ENCODE measurements at regions not wholly inside any gene's neighbourhood (a gene's known extent, or its start where the extent isn't known, plus 50 kb on each side); places are given as distances from the start of the nearest gene placed in this dataset.
A peak's percentile ranks its signal among the peaks of the same experiment; 100 is the strongest.

- Histone ChIP-seq H3K9ac (ENCODE audit: insufficient read depth, low read length) (no peak overlapping the region), H3K9me3 (ENCODE audit: control insufficient read depth, insufficient read depth, low read depth, low read length) (no peaks in the 10 kb centered on the region), H3K4me1 (ENCODE audit: control insufficient read depth, extremely low read depth, insufficient read depth, low read length) (no peaks in the 10 kb centered on the region), H3K27ac (ENCODE audit: insufficient read depth, low read length) (no peak overlapping the region), H3K4me2 (ENCODE audit: extremely low read depth, insufficient read depth, low read length) (no peak overlapping the region), H4K20me1 (ENCODE audit: control insufficient read depth, extremely low read depth, insufficient read depth, low read length) (no peaks in the 10 kb centered on the region), H3K36me3 (ENCODE audit: control insufficient read depth, insufficient read depth, low read length) (no peaks in the 10 kb centered on the region), H2AFZ (ENCODE audit: low read length) (no peak overlapping the region), H3K79me2 (ENCODE audit: control insufficient read depth, insufficient read depth, low read length) (no peaks in the 10 kb centered on the region), H3K4me3 (replicated peaks in 1 of 4; ENCODE audit: control extremely low read depth in 1 of 4, insufficient read depth in 1 of 4, low read depth in 3 of 4, low read length in 4 of 4) (no peak overlapping the region), H3K27me3 (ENCODE audit: control insufficient read depth, insufficient read depth, low read length) (no peaks in the 10 kb centered on the region)
- TF ChIP-seq EZH2 (IDR thresholded peaks at IDR 0.05; ENCODE audit: low read length, missing control alignments) (no peak), CTCF (conservative IDR thresholded peaks at IDR 0.05 in 1 of 2, IDR thresholded peaks at IDR 0.05 in 1 of 2; ENCODE audit: low read depth in 1 of 2, low read length in 2 of 2) (no peak)
- peak in 1 of 2 donors; percentile 4 for DNase-seq (ENCODE audit: low read depth in 2 of 2)
Observed at GRCh38 chr3:96182756-96183155, 631.6 kb upstream of the EPHA6 start.

- Histone ChIP-seq H3K36me3 (ENCODE audit: control insufficient read depth, insufficient read depth, low read length) (no peaks in the 10 kb centered on the region), H3K4me3 (replicated peaks in 1 of 4; ENCODE audit: control extremely low read depth in 1 of 4, insufficient read depth in 1 of 4, low read depth in 3 of 4, low read length in 4 of 4) (no peak overlapping the region), H3K79me2 (ENCODE audit: control insufficient read depth, insufficient read depth, low read length) (no peaks in the 10 kb centered on the region), H4K20me1 (ENCODE audit: control insufficient read depth, extremely low read depth, insufficient read depth, low read length) (no peaks in the 10 kb centered on the region), H3K27me3 (ENCODE audit: control insufficient read depth, insufficient read depth, low read length) (no peaks in the 10 kb centered on the region), H2AFZ (ENCODE audit: low read length) (no peak overlapping the region), H3K9ac (ENCODE audit: insufficient read depth, low read length) (no peak overlapping the region), H3K9me3 (ENCODE audit: control insufficient read depth, insufficient read depth, low read depth, low read length) (no peaks in the 10 kb centered on the region), H3K27ac (ENCODE audit: insufficient read depth, low read length) (no peak overlapping the region), H3K4me1 (ENCODE audit: control insufficient read depth, extremely low read depth, insufficient read depth, low read length) (no peaks in the 10 kb centered on the region), H3K4me2 (ENCODE audit: extremely low read depth, insufficient read depth, low read length) (no peak overlapping the region)
- TF ChIP-seq EZH2 (IDR thresholded peaks at IDR 0.05; ENCODE audit: low read length, missing control alignments) (no peak), CTCF (conservative IDR thresholded peaks at IDR 0.05 in 1 of 2, IDR thresholded peaks at IDR 0.05 in 1 of 2; ENCODE audit: low read depth in 1 of 2, low read length in 2 of 2) (no peak)
- no peak for DNase-seq (ENCODE audit: low read depth in 2 of 2)
Observed at GRCh38 chr3:96183871-96184270, 630.5 kb upstream of the EPHA6 start.

GRCh38 chr3:96190024-96190616 is 624.3 kb upstream of the EPHA6 start:
- H3K4me2 ChIP-seq (ENCODE audit: extremely low read depth, insufficient read depth, low read length): no peak overlapping the region
- H3K9me3 ChIP-seq (ENCODE audit: control insufficient read depth, insufficient read depth, low read depth, low read length): no peaks in the 10 kb centered on the region
- TF ChIP-seq EZH2 (IDR thresholded peaks at IDR 0.05; ENCODE audit: low read length, missing control alignments): no peak
- no peak for TF ChIP-seq CTCF (conservative IDR thresholded peaks at IDR 0.05 in 1 of 2, IDR thresholded peaks at IDR 0.05 in 1 of 2; ENCODE audit: low read depth in 1 of 2, low read length in 2 of 2)
- H3K27ac ChIP-seq (ENCODE audit: insufficient read depth, low read length): no peak overlapping the region
- no peaks in the 10 kb centered on the region for H4K20me1 ChIP-seq (ENCODE audit: control insufficient read depth, extremely low read depth, insufficient read depth, low read length)
- no peaks in the 10 kb centered on the region for H3K4me1 ChIP-seq (ENCODE audit: control insufficient read depth, extremely low read depth, insufficient read depth, low read length)
- no peaks in the 10 kb centered on the region for H3K36me3 ChIP-seq (ENCODE audit: control insufficient read depth, insufficient read depth, low read length)
- no peaks in the 10 kb centered on the region for H3K27me3 ChIP-seq (ENCODE audit: control insufficient read depth, insufficient read depth, low read length)
- no peak overlapping the region for H3K4me3 ChIP-seq (replicated peaks in 1 of 4; ENCODE audit: control extremely low read depth in 1 of 4, insufficient read depth in 1 of 4, low read depth in 3 of 4, low read length in 4 of 4)
- H3K9ac ChIP-seq (ENCODE audit: insufficient read depth, low read length): no peak overlapping the region
- no peaks in the 10 kb centered on the region for H3K79me2 ChIP-seq (ENCODE audit: control insufficient read depth, insufficient read depth, low read length)
- no peak for DNase-seq (ENCODE audit: low read depth in 2 of 2)
- no peak overlapping the region for H2AFZ ChIP-seq (ENCODE audit: low read length)
